ENCODE measurements at regions not wholly inside any gene's neighbourhood (a gene's known extent, or its start where the extent isn't known, plus 50 kb on each side); places are given as distances from the start of the nearest gene placed in this dataset.

DNA sequence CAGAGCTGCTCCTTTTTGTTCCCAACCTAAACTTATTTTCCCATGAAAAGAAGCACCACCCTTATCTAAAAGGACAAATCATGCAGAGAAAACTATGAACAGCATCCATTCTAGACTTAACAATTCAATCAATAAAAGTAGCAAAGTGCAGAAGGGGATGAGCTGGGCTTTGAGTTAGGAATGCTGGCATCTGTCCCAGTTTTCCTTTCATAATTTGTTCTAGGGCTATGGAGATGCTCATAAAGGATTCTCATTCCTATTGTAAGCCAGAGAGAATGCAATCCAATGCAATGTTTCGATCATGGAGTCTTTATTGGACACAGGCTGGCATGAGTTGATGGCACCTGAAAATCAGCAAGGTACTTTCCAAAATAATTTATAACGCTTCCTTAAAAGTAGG lies 330.6 kb downstream of the VPS13C start:
- DNase-seq: no peak
- CTCF ChIA-PET: no interaction called here
- Mint-ChIP-seq H3K27ac (no peak overlapping the region), H3K4me1 (ENCODE audit: low read depth) (no peaks in the 10 kb centered on the region), H3K27me3 (peaks cover 11% of the 10 kb centered on the region), H3K4me3 (no peak overlapping the region), H3K36me3 (ENCODE audit: low read depth) (no peaks in the 10 kb centered on the region), H3K9me3 (no peaks in the 10 kb centered on the region)
- intact Hi-C loops (cut with micrococcal nuclease): no loop called here
- TF ChIP-seq, protein P1, sequence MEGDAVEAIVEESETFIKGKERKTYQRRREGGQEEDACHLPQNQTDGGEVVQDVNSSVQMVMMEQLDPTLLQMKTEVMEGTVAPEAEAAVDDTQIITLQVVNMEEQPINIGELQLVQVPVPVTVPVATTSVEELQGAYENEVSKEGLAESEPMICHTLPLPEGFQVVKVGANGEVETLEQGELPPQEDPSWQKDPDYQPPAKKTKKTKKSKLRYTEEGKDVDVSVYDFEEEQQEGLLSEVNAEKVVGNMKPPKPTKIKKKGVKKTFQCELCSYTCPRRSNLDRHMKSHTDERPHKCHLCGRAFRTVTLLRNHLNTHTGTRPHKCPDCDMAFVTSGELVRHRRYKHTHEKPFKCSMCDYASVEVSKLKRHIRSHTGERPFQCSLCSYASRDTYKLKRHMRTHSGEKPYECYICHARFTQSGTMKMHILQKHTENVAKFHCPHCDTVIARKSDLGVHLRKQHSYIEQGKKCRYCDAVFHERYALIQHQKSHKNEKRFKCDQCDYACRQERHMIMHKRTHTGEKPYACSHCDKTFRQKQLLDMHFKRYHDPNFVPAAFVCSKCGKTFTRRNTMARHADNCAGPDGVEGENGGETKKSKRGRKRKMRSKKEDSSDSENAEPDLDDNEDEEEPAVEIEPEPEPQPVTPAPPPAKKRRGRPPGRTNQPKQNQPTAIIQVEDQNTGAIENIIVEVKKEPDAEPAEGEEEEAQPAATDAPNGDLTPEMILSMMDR (IDR thresholded peaks at IDR 0.05): no peak
- ATAC-seq: no peak
- POLR2A ChIA-PET: no interaction called here

- H3K4me1 Mint-ChIP-seq (ENCODE audit: low read depth): no peaks in the 10 kb centered on the region
- POLR2A ChIA-PET: no interaction called here
- H3K27me3 Mint-ChIP-seq: peaks cover 17% of the 10 kb centered on the region
- no peak for ATAC-seq
- H3K4me3 Mint-ChIP-seq: no peak overlapping the region
- no peaks in the 10 kb centered on the region for H3K9me3 Mint-ChIP-seq
- H3K36me3 Mint-ChIP-seq (ENCODE audit: low read depth): no peaks in the 10 kb centered on the region
- TF ChIP-seq, protein P1 (IDR thresholded peaks at IDR 0.05): no peak
- CTCF ChIA-PET: no interaction called here
- intact Hi-C loops (cut with micrococcal nuclease): no loop called here
- H3K27ac Mint-ChIP-seq: no peak overlapping the region
- no peak for DNase-seq
These were observed 334.1 kb downstream of the VPS13C start for GRCh38 chr15:61726166-61726565.

DNA sequence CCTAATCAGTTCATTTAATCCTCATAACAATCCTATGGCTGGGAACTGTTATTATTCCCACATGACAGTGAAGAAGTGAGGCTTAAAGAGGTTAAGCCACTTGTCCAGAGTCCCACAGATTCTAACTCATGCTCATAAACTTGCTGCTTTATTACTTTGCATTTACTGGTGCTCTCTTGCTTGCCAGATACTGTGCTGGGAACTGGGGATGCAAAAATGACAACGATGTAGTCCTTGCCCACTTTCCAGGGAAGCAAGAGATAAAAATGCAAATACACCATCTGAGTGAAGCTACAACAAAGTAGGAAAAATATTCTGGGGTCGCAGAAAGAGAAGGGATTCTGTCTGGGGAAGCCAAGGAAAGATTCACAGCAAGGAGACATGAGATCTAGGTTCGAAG lies 335.0 kb downstream of the VPS13C start:
- ChIA-PET POLR2A (no interaction called here), CTCF (no interaction called here)
- intact Hi-C loops (cut with micrococcal nuclease): no loop called here
- TF ChIP-seq, protein P1 (IDR thresholded peaks at IDR 0.05): no peak
- H3K36me3 Mint-ChIP-seq (ENCODE audit: low read depth): no peaks in the 10 kb centered on the region
- DNase-seq: no peak
- H3K4me3 Mint-ChIP-seq: no peak overlapping the region
- ATAC-seq: no peak
- H3K27ac Mint-ChIP-seq: no peak overlapping the region
- no peaks in the 10 kb centered on the region for H3K9me3 Mint-ChIP-seq
- no peaks in the 10 kb centered on the region for H3K4me1 Mint-ChIP-seq (ENCODE audit: low read depth)
- peaks cover 19% of the 10 kb centered on the region for H3K27me3 Mint-ChIP-seq

DNA sequence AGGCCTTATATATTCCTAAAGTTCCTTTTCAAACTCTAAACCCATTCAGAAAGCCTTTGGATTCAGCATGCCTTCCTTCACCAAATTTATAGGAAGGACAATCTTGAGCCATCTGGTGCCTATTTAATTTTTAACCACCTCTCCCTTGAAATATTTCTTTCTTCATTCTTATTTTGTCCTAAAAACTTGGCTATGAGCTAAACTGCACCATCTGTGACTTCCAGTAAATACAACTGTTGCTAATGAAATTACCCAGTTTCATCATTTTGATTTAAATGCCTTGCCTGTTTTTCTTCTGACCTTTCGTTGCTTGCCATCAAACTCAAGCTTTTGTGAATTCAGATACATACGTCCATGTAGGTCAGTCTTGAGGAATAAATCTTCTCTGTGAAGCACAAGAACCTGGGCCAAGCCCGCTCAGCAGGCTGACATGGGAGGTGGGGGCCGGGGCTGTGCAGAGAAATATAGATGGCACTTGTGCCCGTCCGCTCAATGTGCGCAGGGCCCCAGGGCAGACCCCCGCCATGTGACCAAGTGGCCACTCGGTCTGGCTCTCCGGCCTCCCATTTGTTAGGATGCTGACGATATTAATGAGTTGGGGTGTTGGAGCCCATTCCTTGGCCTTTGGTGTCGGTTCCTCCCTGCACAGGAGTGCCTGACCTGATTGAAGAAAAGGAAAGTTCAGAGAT lies 335.9 kb downstream of the VPS13C start:
- Mint-ChIP-seq H3K27ac (no peak overlapping the region), H3K4me3 (no peak overlapping the region), H3K9me3 (no peaks in the 10 kb centered on the region), H3K36me3 (ENCODE audit: low read depth) (no peaks in the 10 kb centered on the region), H3K4me1 (ENCODE audit: low read depth) (no peaks in the 10 kb centered on the region), H3K27me3 (peaks cover 17% of the 10 kb centered on the region)
- TF ChIP-seq, protein P1 (IDR thresholded peaks at IDR 0.05): no peak
- DNase-seq: no peak
- ATAC-seq: no peak
- POLR2A ChIA-PET: no interaction called here
- intact Hi-C loops (cut with micrococcal nuclease): no loop called here
- CTCF ChIA-PET: no interaction called here

DNA sequence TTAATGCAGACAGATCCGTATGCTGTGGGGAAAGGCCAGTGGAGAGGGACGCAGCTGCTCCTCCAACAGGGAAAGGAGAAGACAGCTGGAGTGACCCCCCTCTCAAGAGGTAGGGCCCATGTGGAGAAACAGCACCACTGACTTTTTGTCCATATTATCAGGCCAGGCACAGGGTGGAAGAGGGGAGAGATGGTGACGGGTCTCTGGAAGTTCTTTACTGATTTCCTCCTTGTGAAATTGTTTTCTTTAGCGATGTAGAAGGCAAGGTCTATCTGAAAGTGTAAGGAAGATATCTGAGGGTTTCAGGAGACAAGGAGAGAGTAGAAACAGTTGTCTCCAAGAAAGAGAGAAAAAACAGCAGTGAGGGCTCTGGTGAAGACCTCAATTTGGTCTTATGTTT lies 338.8 kb downstream of the VPS13C start:
- intact Hi-C loops (cut with micrococcal nuclease): no loop called here
- ChIA-PET CTCF (no interaction called here), POLR2A (interaction anchor here (1.2 kb wide), 1 partner anchor 37 kb away, joined by 4 read pairs; no protein-coding TSS in a partner anchor)
- TF ChIP-seq, protein P1 (IDR thresholded peaks at IDR 0.05): no peak
- peaks cover 17% of the 10 kb centered on the region for H3K27me3 Mint-ChIP-seq
- no peak overlapping the region for H3K4me3 Mint-ChIP-seq
- DNase-seq (no peak), ATAC-seq (no peak)
- no peaks in the 10 kb centered on the region for H3K4me1 Mint-ChIP-seq (ENCODE audit: low read depth)
- no peaks in the 10 kb centered on the region for H3K9me3 Mint-ChIP-seq
- no peak overlapping the region for H3K27ac Mint-ChIP-seq
- H3K36me3 Mint-ChIP-seq (ENCODE audit: low read depth): no peaks in the 10 kb centered on the region

Data from activated CD8-positive, alpha-beta T cell treated with anti-CD3 and anti-CD28 coated beads for 36 hours (primary cell).